DMS79 treated with DMSO at 0.1 percent for 48 hours (cell line): ENCODE measurements at regions not wholly inside any gene's neighbourhood (a gene's known extent, or its start where the extent isn't known, plus 50 kb on each side); places are given as distances from the start of the nearest gene placed in this dataset.

Experiments used
- DNase-seq: peaks from one replicate; lab custom pipeline; 2025; lab: John Stamatoyannopoulos, UW

DNA sequence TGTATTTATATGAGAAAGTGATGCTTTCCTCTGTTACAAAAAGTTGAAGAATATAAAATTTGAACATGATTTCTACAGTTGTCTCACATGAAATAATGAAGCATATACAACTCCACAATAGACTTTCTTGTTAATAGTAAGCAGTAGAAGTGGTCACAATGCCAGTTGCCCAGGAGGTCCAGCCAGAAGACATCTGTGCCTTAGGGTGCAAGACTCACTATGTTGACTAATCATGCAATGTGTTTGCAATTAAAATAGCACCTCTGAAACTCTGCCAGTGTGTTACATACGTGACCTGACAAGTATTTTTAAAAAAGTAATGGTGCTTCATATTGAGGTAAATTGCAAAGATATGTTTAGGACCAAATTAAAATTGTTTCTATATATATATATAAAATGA lies 547.2 kb downstream of the ETV1 start:
- no peak for DNase-seq

DNA sequence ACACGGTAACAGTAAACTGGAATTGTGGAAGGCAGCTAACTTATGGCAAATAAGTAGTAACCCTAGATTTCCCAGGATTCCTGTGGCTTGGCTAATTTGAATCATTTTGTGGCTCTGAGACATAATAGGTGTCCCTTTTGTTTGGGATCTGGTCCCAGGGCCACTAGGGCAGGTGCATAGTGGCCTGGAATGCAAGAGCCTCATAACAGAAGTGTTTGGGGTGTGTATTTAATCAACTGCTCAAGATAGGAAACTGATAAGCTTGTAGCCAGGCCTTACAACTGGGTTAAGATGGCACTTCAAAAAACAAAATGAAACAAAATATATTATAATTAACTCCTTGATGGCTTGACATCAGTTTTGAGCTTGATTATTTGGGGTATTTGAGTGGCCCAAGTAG lies 541.8 kb downstream of the ETV1 start:
- no peak for DNase-seq

DNA sequence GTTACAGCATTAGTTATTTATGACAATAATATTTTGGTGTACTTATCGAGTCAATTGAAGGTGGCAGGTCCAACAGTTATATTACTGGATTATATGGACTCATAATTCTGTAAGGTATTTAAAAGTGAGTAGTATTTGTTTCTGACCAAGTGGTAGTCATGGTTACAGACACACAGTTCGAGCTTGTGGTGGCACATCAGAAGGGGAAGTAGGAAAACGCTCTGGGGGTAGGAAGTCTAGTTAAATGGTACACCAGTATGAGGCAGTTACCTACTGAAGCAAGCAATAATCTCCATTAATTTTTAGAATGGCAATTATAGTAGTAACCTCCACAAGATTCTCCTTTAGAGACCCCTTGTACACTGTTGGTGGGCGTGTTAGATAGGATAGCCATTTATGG lies 541.2 kb downstream of the ETV1 start:
- DNase-seq: no peak

DNA sequence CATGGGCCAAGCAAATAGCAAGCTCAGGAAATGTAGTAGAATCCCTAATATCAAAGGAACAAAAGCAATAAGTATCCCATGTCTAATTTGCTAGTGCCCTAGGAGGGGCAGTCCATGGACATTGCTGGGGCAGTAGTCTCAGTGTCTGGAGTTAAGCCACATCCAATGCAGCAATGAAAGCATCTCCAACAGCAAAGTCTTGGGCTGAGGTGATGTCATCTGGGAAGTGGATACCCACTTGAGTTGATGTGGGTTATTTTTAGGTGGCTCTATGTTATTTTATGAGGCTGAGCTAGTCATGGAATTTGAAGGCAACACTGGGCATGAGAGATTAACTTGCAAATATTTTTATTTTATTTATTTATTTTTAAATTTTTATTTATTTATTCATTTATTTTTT lies 540.0 kb downstream of the ETV1 start:
- no peak for DNase-seq

DNA sequence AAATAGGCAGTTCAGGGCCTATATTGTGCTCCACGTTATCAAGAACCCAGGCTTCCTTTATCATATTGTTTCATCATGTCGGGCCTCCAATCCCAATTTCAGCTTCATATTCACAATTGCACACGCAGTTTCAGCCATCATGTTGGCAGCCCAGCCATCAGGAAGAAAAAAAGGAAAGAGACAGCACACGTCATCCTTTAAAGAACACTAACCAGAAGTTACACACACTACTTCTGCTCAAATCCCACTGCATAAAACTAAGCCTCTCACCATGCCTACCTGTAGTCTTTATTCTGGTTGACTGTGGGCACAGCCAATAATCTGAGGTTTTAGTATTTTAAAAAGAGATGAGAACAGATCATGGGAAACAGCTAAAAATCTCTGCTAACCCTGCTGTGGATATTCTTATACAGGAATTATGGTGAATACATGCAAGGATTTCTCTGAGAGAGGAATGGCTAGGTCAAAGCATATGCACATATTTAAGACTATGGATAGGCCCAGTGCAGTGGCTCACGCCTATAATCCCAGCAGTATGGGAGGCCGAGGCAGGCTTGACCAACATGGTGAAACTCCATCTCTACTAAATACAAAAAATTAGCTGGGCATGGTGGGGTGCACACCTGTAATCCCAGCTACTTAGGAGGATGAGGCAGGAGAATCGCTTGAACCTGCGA lies 534.4 kb downstream of the ETV1 start:
- DNase-seq: no peak

DNA sequence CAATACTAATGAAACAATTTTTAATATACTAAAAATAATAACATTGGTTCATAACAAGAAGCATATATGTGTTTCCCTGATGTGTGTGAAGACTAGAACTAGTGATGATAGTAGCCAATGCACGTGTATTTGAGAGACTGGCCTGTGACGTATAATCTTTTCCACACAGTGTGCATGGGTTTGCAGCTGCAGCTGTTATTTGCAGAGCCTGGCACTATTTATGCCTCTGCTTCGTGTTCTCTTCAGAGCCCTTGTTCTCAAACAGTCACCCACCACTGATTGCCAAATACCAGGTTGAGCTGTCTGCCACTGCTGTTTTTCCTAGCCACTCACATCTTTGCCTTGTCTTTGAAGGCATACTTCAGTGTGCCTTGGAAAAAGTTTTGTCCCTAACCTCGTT lies 531.7 kb downstream of the ETV1 start:
- DNase-seq: no peak

DNA sequence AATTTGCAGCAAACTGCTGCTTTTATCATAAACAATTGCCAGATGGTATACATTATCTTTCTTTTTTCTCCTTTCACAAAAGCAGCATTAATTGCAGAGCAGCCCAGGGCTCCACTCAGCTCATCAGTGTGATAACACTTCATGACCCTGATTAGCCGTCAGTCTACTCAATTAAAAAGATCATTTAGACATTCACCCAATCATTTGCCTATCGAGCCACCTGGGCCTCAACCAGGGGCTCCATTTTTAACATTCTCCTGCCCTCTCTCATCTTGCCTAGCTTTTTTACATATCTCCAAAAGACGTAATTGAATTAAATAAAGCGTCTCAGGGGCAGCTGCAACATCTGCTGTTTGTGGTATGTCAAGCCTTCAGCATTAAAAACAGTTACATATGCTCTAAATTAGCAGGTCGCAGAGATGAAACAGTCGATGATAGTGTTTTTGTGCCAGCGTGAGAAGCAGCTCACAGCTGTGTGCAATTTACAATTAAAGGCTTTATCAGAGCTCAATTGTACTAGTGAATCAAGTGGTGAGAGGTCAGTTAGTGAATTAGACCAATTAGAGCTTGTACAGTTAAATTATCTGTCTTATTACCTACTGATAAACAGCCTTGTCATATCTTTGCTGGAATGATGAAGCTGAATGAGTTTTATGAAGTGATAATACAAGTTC lies 522.5 kb downstream of the ETV1 start:
- no peak for DNase-seq

DNA sequence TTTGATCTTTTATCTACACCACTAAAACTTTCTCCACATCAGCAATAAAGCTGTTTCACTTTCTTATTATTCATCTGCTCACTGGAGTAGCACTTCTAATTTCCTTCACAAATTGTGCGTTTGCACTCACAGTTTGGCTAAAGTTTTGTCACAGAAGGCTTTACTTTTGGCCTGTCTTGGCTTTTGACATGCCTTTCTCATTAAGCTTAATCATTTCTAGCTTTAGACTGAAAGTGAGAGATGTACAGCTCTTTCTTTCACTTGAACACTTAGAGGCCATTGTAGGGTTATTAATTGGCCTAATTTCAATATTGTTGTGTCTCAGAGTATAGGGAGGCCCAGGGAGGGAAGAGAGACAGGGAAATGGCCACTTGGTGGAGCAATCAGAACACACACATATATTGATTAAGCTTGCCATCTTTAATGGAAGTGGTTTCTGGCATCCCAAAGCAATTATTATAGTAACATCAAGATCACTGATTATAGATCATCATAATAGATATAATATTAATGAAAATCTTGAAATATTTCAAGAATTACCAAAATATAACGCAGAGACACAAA lies 512.5 kb downstream of the ETV1 start:
- no peak for DNase-seq

DNA sequence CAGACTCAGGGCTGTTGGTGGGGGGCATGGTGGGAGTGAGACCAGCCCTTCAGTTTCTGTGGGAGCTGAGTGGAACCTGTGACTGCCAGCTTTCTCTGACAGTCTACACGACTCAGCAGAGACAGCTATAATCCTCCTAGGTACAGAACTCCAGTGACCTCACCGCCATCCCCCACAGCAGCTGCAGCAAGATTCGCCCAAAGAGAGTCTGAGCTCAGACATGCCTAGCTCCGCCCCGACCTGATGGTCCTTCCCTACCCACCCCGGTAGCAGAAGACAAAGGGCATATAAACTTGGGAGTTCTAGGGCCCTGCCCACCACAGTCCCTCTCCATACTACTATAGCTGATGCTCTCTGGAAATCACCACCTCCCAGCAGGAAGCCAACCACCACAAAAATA lies 500.1 kb downstream of the ETV1 start:
- DNase-seq: no peak

DNA sequence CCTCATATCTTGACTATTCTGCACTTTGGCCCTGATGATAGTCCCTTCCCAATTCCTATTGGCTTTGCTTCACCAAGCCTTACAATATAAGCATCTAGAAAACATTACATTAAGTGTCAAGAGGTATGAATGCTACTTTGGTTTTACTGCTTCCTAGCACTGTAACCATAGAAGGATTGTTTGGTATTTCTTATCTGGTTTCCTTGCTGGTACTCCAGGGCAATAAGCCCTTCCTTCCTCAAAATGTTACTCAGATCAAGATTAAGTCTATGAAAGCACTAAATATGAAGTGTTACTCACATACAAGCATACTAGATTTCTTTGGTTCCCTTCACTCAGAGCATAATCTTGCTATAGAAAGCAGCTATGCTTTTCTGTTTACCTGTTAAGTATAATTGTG lies 492.5 kb downstream of the ETV1 start:
- DNase-seq: no peak

DNA sequence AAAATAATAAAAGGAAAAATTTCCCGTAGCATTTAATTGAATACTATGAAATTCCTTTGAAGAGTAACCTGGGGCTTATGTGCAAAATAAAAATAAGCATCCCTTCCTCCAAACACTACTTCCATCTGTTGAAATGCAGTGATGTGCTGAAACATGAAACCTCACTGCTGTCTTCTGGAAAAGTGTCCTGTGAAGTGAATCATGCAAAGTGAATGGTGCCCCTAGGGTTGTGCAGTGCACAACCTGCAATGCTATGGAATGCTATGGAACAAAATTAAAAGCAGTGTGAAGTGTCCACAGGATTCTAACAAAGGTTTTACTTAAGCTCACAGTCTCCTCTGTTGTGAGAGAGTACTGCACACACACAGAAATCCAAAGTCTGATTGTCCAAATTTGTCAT lies 480.9 kb downstream of the ETV1 start:
- DNase-seq: no peak

DNA sequence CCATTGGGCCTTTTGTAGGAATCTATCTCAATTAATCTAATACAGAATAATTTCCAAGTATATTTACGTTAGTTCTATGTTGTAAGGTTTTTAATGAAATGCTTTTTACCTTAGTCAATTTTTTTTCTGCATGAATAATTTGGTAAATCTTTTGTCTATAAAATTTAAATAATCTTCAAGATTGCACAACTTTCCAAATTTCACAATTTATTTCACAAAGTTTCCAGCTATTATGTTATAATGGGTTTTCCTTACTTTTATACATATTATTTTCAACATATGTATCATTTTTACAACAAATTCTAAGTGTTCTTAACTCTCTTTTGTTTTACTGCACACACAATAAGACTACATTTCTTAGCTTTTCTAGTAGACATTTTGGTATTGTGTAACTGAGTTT lies 470.7 kb downstream of the ETV1 start:
- no peak for DNase-seq

DNA sequence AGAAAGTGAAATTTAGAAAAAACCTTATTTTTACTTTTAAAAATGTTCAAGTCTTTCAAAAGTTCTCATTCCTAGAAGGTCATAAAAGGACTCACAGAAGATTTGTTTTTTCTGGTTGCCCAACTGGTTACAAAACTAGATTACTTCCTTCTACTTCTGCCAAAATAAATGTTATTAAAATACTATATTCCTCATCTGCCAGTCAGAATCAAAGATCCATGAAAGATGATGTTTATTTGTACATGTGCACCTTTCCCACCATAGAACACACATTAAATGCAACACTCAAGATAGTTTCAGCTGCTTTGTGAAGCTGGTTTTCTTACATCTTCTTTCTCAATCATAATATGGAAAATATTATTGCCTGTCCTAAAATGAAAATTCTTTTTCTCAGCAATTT lies 465.4 kb downstream of the ETV1 start:
- DNase-seq: no peak

DNA sequence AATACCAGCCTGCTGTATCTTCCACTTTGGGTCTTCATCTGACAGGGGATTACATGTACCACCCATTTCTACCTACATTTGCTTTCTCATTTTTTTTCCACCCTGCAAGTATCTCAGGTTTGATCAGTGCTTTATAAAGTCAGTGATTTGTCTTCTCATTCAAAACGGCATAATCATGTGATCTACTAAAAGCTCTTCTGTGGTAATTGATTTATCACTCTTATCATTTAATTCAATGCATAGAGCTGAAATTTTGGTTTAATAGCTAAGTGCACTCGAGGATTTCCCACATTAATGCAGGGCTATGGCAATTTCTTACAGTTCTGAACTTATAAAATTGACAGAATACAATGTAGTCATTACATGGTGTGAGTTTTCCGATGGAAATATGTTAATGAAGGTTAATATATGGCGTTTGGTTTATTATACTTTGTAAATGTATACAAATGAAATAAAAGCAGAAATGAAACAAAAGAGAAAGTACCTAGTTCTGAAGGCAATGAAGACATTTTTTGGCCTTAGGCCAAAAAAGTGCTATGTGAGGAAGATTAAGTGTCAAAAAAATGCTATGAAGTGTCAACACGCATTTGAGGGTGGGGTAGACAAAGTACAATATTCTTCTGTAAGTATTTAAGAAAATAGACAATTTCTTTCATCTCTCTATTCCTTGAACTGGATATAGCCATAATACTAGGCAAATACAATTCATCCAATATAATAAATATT lies 457.3 kb downstream of the ETV1 start:
- DNase-seq: no peak

DNA sequence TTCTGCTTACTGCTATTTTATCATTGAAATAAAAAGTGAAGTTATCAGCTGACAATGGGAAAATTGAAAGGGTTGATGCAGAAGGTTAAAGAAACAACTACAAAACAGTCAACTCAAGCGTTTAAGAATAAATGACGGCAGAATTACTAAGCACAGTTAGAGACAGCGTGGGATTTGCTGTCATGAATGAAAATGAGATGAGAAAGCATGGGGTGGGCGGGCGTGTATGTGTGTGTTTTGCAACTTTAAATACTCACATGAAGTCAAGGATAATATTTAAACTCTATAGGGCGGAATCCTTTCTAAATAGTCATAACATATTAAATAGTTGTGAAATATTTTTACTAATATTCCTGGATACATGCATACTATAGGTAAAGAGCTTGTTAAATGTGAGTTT lies 450.8 kb downstream of the ETV1 start:
- DNase-seq: no peak

DNA sequence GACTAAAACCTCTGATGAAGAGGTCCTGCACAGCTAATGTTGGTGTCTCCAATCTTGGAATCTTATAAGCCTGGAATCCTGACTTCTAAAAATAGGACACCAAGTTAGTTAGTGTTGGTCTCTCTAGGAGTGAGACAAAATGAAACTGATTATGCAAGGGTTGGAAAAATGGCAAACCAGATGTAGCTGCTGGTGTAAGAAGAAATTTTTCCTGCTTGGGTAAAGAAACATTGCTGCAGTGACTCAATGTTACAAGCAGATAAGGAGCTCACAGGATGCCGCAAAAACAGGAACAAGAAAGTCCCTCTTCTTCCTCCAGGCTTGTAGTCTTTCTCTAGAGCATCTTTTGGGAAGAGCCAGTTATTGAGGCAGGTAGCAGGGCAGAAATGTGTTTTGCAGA lies 449.0 kb downstream of the ETV1 start:
- no peak for DNase-seq

DNA sequence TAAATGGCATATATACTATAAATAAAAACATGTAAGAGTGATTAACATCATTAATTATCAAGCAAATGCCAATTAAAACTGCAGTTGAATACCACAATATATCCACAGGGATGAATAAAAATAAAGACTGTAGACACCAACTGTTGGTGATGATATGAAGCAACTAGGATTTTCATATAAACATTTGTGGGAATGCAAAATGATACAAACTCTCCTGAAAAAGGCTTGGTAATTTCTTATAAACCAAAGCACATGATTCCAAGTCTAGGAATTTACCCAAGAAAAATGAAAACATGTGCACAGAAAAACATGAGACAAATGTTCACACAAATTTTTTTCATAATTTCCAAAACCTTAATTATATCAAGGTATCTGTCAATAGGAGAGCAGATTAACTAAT lies 448.1 kb downstream of the ETV1 start:
- no peak for DNase-seq

DNA sequence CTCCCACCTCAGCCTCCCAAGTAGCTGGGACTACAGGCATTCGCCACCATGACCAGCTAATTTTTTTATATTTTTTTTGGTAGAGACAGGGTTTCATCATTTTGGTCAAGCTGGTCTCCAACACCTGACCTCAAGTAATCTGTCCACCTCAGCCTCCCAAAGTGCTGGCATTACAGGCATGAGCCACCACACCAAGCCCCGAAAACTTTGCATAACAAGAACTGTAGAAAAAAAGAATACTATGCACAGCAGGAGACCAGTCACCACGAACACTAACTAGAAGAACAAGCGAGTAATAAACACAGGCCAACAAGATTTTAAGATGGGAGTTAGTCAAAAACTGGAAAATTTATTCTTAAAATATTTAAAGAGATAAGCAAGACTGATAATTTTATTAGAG lies 447.0 kb downstream of the ETV1 start:
- DNase-seq: no peak

DNA sequence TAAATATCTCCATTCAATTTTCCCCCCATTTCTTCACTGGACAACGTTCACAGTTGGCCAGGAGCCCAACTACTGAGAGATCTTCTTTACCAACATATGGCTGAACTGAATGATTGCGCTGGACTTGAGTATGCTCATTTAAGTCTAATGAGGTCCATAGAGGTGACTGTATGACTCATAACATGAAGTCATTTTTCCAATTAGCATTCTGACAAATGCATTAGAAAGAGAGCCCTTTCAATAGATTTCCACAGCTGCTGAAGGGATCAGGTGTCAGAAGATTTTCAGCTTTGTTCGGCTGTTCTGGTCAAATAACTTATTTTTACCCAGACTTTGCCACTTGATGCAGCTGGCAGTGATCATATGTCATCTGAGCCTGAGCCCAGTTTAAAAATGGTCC lies 438.0 kb downstream of the ETV1 start:
- DNase-seq: no peak

DNA sequence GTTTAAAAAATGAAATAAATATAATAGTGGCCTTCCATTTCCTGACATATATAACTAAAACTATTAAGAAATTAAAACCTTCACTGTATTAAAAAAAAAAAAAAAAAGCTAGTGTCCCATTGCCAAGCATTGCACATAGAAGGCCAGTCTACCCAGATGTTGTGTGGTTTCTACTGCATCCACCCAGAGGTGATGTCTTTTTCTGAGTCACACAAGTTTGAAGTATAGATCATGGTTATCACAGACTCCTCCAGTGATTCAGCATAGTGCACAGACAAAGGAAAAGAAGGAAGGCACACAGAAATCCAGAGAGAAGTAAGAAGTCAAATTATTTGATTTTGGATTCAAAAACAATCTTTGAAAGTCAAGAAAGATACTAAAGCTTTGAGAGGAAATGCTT lies 429.0 kb downstream of the ETV1 start:
- no peak for DNase-seq

DNA sequence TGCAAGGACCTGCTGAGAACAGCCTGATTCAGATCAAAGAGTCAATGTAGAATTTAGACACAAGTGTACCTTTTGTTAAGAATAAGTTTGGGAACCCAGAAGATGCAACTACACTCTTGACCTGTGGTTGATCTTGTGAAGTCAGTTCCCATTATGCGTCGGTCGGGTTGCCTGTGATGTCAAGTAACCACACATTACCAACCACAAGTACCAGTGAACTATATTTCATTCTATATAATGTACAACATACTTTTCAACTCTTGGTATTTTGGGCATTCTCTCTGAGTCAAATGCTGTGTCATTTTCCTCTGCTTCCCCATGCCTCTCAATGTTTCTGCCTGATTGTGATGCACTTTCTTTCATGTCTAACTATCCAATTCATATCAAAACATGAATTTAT lies 426.2 kb downstream of the ETV1 start:
- DNase-seq: no peak

DNA sequence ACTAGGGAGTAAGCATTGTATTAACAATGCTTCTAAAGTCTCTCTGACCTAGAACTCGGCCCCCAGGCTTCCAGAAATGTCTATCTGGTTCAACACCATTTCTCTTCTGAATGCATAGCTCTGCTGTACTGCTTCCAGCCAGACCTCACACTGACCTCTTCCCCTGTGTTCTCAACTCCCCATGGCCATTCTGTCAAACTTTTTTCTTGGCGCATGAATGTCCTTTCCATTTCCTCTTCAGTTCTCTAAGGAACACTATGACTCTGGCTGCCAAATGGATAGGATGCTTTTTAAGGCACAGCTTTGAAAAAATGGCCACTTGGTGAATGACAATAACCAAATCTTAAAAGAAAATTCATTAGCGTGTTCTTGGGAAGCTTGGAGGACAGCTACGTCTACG lies 425.8 kb downstream of the ETV1 start:
- DNase-seq: no peak

DNA sequence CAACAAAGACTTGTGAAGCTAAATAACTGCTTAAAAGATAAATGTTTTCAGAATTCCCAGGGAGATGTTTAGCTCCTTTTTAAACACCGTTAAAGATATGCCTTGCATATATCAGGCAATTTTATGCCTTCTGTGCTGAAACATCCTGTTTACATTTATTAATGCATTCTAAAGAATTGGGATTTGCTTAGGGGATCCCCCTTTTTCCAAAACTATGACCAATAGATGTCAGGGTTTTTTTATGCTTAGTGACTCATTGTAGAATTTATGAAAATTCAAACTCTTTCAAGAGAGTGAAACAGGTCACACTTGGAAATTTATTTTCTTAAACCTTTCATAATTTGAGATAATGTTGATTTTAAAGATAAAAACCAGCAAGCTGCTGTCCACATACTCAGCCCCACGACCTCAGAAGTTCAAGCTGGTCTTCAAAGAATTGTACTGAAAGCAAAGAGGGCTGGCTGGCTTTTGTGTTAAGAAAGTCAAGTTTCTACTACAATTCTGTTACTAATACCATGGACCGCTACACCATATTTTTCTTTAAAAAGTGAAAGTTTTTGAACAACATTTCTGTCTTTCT lies 411.8 kb downstream of the ETV1 start:
- DNase-seq: no peak
